ENCODE measurements at regions not wholly inside any gene's neighbourhood (a gene's known extent, or its start where the extent isn't known, plus 50 kb on each side); places are given as distances from the start of the nearest gene placed in this dataset.

- Histone ChIP-seq H3K27ac (ENCODE audit: low read length, poor library complexity, severe bottlenecking) (no peak overlapping the region), H2AK5ac (ENCODE audit: low read length, severe bottlenecking) (no peak overlapping the region), H3K36me3 (ENCODE audit: control insufficient read depth in 1 of 2, insufficient read depth in 2 of 2, low read depth in 1 of 2, low read length in 2 of 2) (no peaks in the 10 kb centered on the region), H2BK120ac (ENCODE audit: low read depth, low read length) (no peak overlapping the region), H2BK15ac (ENCODE audit: low read depth, poor library complexity, severe bottlenecking) (no peak overlapping the region), H4K8ac (ENCODE audit: low read length) (no peak overlapping the region), H3K4me1 (ENCODE audit: control insufficient read depth, insufficient read depth, low read depth, low read length) (no peaks in the 10 kb centered on the region), H3K18ac (ENCODE audit: low read depth in 1 of 2, low read length in 2 of 2) (no peak overlapping the region), H3K23ac (ENCODE audit: low read length in 2 of 2) (no peak overlapping the region), H3K4me3 (ENCODE audit: insufficient read depth in 1 of 2, low read depth in 1 of 2, low read length in 2 of 2) (no peak overlapping the region), H3K4me2 (ENCODE audit: low read length, poor library complexity, severe bottlenecking) (no peak overlapping the region), H2AFZ (ENCODE audit: low read depth, low read length) (peak overlapping the region; percentile 61), H2BK5ac (ENCODE audit: low read depth, low read length, poor library complexity, severe bottlenecking) (no peak overlapping the region), H3K4ac (ENCODE audit: low read depth in 1 of 2, low read length in 2 of 2) (no peak overlapping the region), H3K14ac (ENCODE audit: low read length in 2 of 2) (no peak overlapping the region), H3K9me3 (ENCODE audit: control insufficient read depth, low read length) (no peaks in the 10 kb centered on the region), H3K79me1 (replicated peaks; ENCODE audit: low read length, poor library complexity, severe bottlenecking) (no peaks in the 10 kb centered on the region), H3K9ac (ENCODE audit: low read length) (no peak overlapping the region), H3K27me3 (ENCODE audit: control insufficient read depth in 1 of 2, insufficient read depth in 1 of 2, low read length in 2 of 2) (no peaks in the 10 kb centered on the region), H4K91ac (ENCODE audit: low read length) (no peak overlapping the region), H2BK12ac (ENCODE audit: low read length in 2 of 2) (no peak overlapping the region)
- 90% methylated on average over 4 of the region's 4 CpGs for WGBS
- no peak for DNase-seq
Observed at GRCh38 chr7:120089968-120090367, 183.0 kb upstream of the KCND2 start.

GRCh38 chr7:120091807-120092206, 181.2 kb upstream of the KCND2 start:
- H3K36me3 ChIP-seq (ENCODE audit: control insufficient read depth in 1 of 2, insufficient read depth in 2 of 2, low read depth in 1 of 2, low read length in 2 of 2) = no peaks in the 10 kb centered on the region
- no peaks in the 10 kb centered on the region for H3K27me3 ChIP-seq (ENCODE audit: control insufficient read depth in 1 of 2, insufficient read depth in 1 of 2, low read length in 2 of 2)
- H3K18ac ChIP-seq (ENCODE audit: low read depth in 1 of 2, low read length in 2 of 2) = peak overlapping the region in 1 of 2 experiments; percentile 21
- no peak overlapping the region for H3K27ac ChIP-seq (ENCODE audit: low read length, poor library complexity, severe bottlenecking)
- no peaks in the 10 kb centered on the region for H3K79me1 ChIP-seq (replicated peaks; ENCODE audit: low read length, poor library complexity, severe bottlenecking)
- WGBS = 96% methylated on average over 3 of the region's 3 CpGs
- H2AFZ ChIP-seq (ENCODE audit: low read depth, low read length) = no peak overlapping the region
- no peaks in the 10 kb centered on the region for H3K9me3 ChIP-seq (ENCODE audit: control insufficient read depth, low read length)
- no peak overlapping the region for H3K4me3 ChIP-seq (ENCODE audit: insufficient read depth in 1 of 2, low read depth in 1 of 2, low read length in 2 of 2)
- H4K8ac ChIP-seq (ENCODE audit: low read length) = no peak overlapping the region
- H3K4me1 ChIP-seq (ENCODE audit: control insufficient read depth, insufficient read depth, low read depth, low read length) = no peaks in the 10 kb centered on the region
- no peak overlapping the region for H2AK5ac ChIP-seq (ENCODE audit: low read length, severe bottlenecking)
- H3K14ac ChIP-seq (ENCODE audit: low read length in 2 of 2) = no peak overlapping the region
- no peak overlapping the region for H4K91ac ChIP-seq (ENCODE audit: low read length)
- H3K4ac ChIP-seq (ENCODE audit: low read depth in 1 of 2, low read length in 2 of 2) = no peak overlapping the region
- DNase-seq = no peak
- H3K9ac ChIP-seq (ENCODE audit: low read length) = no peak overlapping the region
- H2BK12ac ChIP-seq (ENCODE audit: low read length in 2 of 2) = no peak overlapping the region
- no peak overlapping the region for H2BK15ac ChIP-seq (ENCODE audit: low read depth, poor library complexity, severe bottlenecking)
- H2BK120ac ChIP-seq (ENCODE audit: low read depth, low read length) = no peak overlapping the region
- H3K4me2 ChIP-seq (ENCODE audit: low read length, poor library complexity, severe bottlenecking) = no peak overlapping the region
- no peak overlapping the region for H3K23ac ChIP-seq (ENCODE audit: low read length in 2 of 2)
- no peak overlapping the region for H2BK5ac ChIP-seq (ENCODE audit: low read depth, low read length, poor library complexity, severe bottlenecking)

- Histone ChIP-seq H3K18ac (ENCODE audit: low read depth in 1 of 2, low read length in 2 of 2) (no peak overlapping the region), H3K79me1 (replicated peaks; ENCODE audit: low read length, poor library complexity, severe bottlenecking) (no peaks in the 10 kb centered on the region), H3K36me3 (ENCODE audit: control insufficient read depth in 1 of 2, insufficient read depth in 2 of 2, low read depth in 1 of 2, low read length in 2 of 2) (no peaks in the 10 kb centered on the region), H3K27ac (ENCODE audit: low read length, poor library complexity, severe bottlenecking) (no peak overlapping the region), H3K27me3 (ENCODE audit: control insufficient read depth in 1 of 2, insufficient read depth in 1 of 2, low read length in 2 of 2) (no peaks in the 10 kb centered on the region), H2BK12ac (ENCODE audit: low read length in 2 of 2) (no peak overlapping the region), H2AFZ (ENCODE audit: low read depth, low read length) (no peak overlapping the region), H3K4me2 (ENCODE audit: low read length, poor library complexity, severe bottlenecking) (no peak overlapping the region), H2BK5ac (ENCODE audit: low read depth, low read length, poor library complexity, severe bottlenecking) (no peak overlapping the region), H3K9ac (ENCODE audit: low read length) (no peak overlapping the region), H2AK5ac (ENCODE audit: low read length, severe bottlenecking) (no peak overlapping the region), H3K4ac (ENCODE audit: low read depth in 1 of 2, low read length in 2 of 2) (no peak overlapping the region), H4K91ac (ENCODE audit: low read length) (no peak overlapping the region), H3K4me1 (ENCODE audit: control insufficient read depth, insufficient read depth, low read depth, low read length) (no peaks in the 10 kb centered on the region), H2BK15ac (ENCODE audit: low read depth, poor library complexity, severe bottlenecking) (no peak overlapping the region), H3K4me3 (ENCODE audit: insufficient read depth in 1 of 2, low read depth in 1 of 2, low read length in 2 of 2) (no peak overlapping the region), H3K9me3 (ENCODE audit: control insufficient read depth, low read length) (no peaks in the 10 kb centered on the region), H4K8ac (ENCODE audit: low read length) (no peak overlapping the region), H3K23ac (ENCODE audit: low read length in 2 of 2) (no peak overlapping the region), H2BK120ac (ENCODE audit: low read depth, low read length) (no peak overlapping the region), H3K14ac (ENCODE audit: low read length in 2 of 2) (no peak overlapping the region)
- DNase-seq = no peak
- 91% methylated on average over 1 of the region's 2 CpGs for WGBS
Observed at GRCh38 chr7:120097020-120097419, 176.0 kb upstream of the KCND2 start.

- Histone ChIP-seq H2BK12ac (ENCODE audit: low read length in 2 of 2) (no peak overlapping the region), H3K9me3 (ENCODE audit: control insufficient read depth, low read length) (no peaks in the 10 kb centered on the region), H4K8ac (ENCODE audit: low read length) (no peak overlapping the region), H3K79me1 (replicated peaks; ENCODE audit: low read length, poor library complexity, severe bottlenecking) (no peaks in the 10 kb centered on the region), H3K4me2 (ENCODE audit: low read length, poor library complexity, severe bottlenecking) (no peak overlapping the region), H3K36me3 (ENCODE audit: control insufficient read depth in 1 of 2, insufficient read depth in 2 of 2, low read depth in 1 of 2, low read length in 2 of 2) (no peaks in the 10 kb centered on the region), H3K27me3 (ENCODE audit: control insufficient read depth in 1 of 2, insufficient read depth in 1 of 2, low read length in 2 of 2) (no peaks in the 10 kb centered on the region), H2BK5ac (ENCODE audit: low read depth, low read length, poor library complexity, severe bottlenecking) (no peak overlapping the region), H2AK5ac (ENCODE audit: low read length, severe bottlenecking) (no peak overlapping the region), H3K4me1 (ENCODE audit: control insufficient read depth, insufficient read depth, low read depth, low read length) (no peaks in the 10 kb centered on the region), H2BK15ac (ENCODE audit: low read depth, poor library complexity, severe bottlenecking) (no peak overlapping the region), H4K91ac (ENCODE audit: low read length) (no peak overlapping the region), H3K18ac (ENCODE audit: low read depth in 1 of 2, low read length in 2 of 2) (no peak overlapping the region), H3K27ac (ENCODE audit: low read length, poor library complexity, severe bottlenecking) (no peak overlapping the region), H3K9ac (ENCODE audit: low read length) (no peak overlapping the region), H3K23ac (ENCODE audit: low read length in 2 of 2) (no peak overlapping the region), H3K4me3 (ENCODE audit: insufficient read depth in 1 of 2, low read depth in 1 of 2, low read length in 2 of 2) (no peak overlapping the region), H3K14ac (ENCODE audit: low read length in 2 of 2) (no peak overlapping the region), H2AFZ (ENCODE audit: low read depth, low read length) (no peak overlapping the region), H2BK120ac (ENCODE audit: low read depth, low read length) (no peak overlapping the region), H3K4ac (ENCODE audit: low read depth in 1 of 2, low read length in 2 of 2) (no peak overlapping the region)
- no peak for DNase-seq
Observed at GRCh38 chr7:120097774-120098173, 175.2 kb upstream of the KCND2 start.

Data from mesenchymal stem cell (in vitro differentiated cells and primary cell).